ENCODE measurements at regions not wholly inside any gene's neighbourhood (a gene's known extent, or its start where the extent isn't known, plus 50 kb on each side); places are given as distances from the start of the nearest gene placed in this dataset.

- CTCF ChIA-PET (ENCODE audit: partially characterized antibody), result no interaction called here
- Mint-ChIP-seq H3K4me3 (no peak overlapping the region), H3K27me3 (peaks cover 2 to 5% of the 10 kb centered on the region in 2 donors), H3K27ac (no peak overlapping the region), H3K4me1 (no peaks in the 10 kb centered on the region), H3K36me3 (no peaks in the 10 kb centered on the region), H3K9me3 (peaks cover 0 to 4% (median 0%) of the 10 kb centered on the region in 8 donors)
- Histone ChIP-seq H3K4me1 (ENCODE audit: insufficient read depth, low read length) (no peaks in the 10 kb centered on the region), H3K36me3 (ENCODE audit: insufficient read depth, low read length) (no peaks in the 10 kb centered on the region), H3K4me3 (ENCODE audit: low read length in 2 of 2) (no peak overlapping the region), H3K27me3 (ENCODE audit: insufficient read depth, low read length) (no peaks in the 10 kb centered on the region), H3K27ac (ENCODE audit: low read depth, low read length) (no peak overlapping the region), H3K9me3 (ENCODE audit: control insufficient read depth in 1 of 2, low read length in 2 of 2) (no peaks in the 10 kb centered on the region)
- intact Hi-C loops (cut with micrococcal nuclease), result no loop called here
- no peak for DNase-seq
- POLR2A ChIA-PET (ENCODE audit: partially characterized antibody), result no interaction called here
These were observed 770.6 kb upstream of the NR2F2 start for GRCh38 chr15:95559875-95560394.

GRCh38 chr15:95561463-95561862 is 769.0 kb upstream of the NR2F2 start:
- no peaks in the 10 kb centered on the region for H3K36me3 ChIP-seq (ENCODE audit: insufficient read depth, low read length)
- no peak overlapping the region for H3K27ac ChIP-seq (ENCODE audit: low read depth, low read length)
- intact Hi-C loops (cut with micrococcal nuclease), result no loop called here
- ChIA-PET POLR2A (ENCODE audit: partially characterized antibody) (no interaction called here), CTCF (ENCODE audit: partially characterized antibody) (no interaction called here)
- H3K4me1 ChIP-seq (ENCODE audit: insufficient read depth, low read length), result no peaks in the 10 kb centered on the region
- no peak overlapping the region for H3K4me3 ChIP-seq (ENCODE audit: low read length in 2 of 2)
- peaks cover 0 to 2% (median 0%) of the 10 kb centered on the region in 8 donors for H3K9me3 Mint-ChIP-seq
- peak overlapping the region in 1 of 8 donors; percentile 27 for H3K4me3 Mint-ChIP-seq
- H3K4me1 Mint-ChIP-seq, result no peaks in the 10 kb centered on the region
- H3K27ac Mint-ChIP-seq, result no peak overlapping the region
- H3K36me3 Mint-ChIP-seq, result no peaks in the 10 kb centered on the region
- DNase-seq, result no peak
- peaks cover 2 to 5% of the 10 kb centered on the region in 2 donors for H3K27me3 Mint-ChIP-seq
- no peaks in the 10 kb centered on the region for H3K9me3 ChIP-seq (ENCODE audit: control insufficient read depth in 1 of 2, low read length in 2 of 2)
- no peaks in the 10 kb centered on the region for H3K27me3 ChIP-seq (ENCODE audit: insufficient read depth, low read length)

- ChIA-PET CTCF (ENCODE audit: partially characterized antibody) (no interaction called here), POLR2A (ENCODE audit: partially characterized antibody) (no interaction called here)
- H3K27me3 Mint-ChIP-seq, result peaks cover 0 to 2% of the 10 kb centered on the region in 2 donors
- Histone ChIP-seq H3K27ac (ENCODE audit: low read depth, low read length) (no peak overlapping the region), H3K36me3 (ENCODE audit: insufficient read depth, low read length) (no peaks in the 10 kb centered on the region), H3K27me3 (ENCODE audit: insufficient read depth, low read length) (no peaks in the 10 kb centered on the region), H3K4me1 (ENCODE audit: insufficient read depth, low read length) (no peaks in the 10 kb centered on the region), H3K4me3 (ENCODE audit: low read length in 2 of 2) (no peak overlapping the region), H3K9me3 (ENCODE audit: control insufficient read depth in 1 of 2, low read length in 2 of 2) (no peaks in the 10 kb centered on the region)
- H3K4me3 Mint-ChIP-seq, result no peak overlapping the region
- H3K36me3 Mint-ChIP-seq, result no peaks in the 10 kb centered on the region
- no peak overlapping the region for H3K27ac Mint-ChIP-seq
- H3K4me1 Mint-ChIP-seq, result no peaks in the 10 kb centered on the region
- peaks cover 0 to 2% (median 0%) of the 10 kb centered on the region in 8 donors for H3K9me3 Mint-ChIP-seq
- DNase-seq, result no peak
- intact Hi-C loops (cut with micrococcal nuclease), result no loop called here
These were observed 766.9 kb upstream of the NR2F2 start for GRCh38 chr15:95563634-95564033.

GRCh38 chr15:95565016-95565600 is 765.4 kb upstream of the NR2F2 start:
- intact Hi-C loops (cut with micrococcal nuclease), result no loop called here
- H3K4me1 ChIP-seq (ENCODE audit: insufficient read depth, low read length), result no peaks in the 10 kb centered on the region
- Mint-ChIP-seq H3K9me3 (peaks cover 0 to 3% (median 0%) of the 10 kb centered on the region in 8 donors), H3K27me3 (peaks cover 0 to 2% of the 10 kb centered on the region in 2 donors), H3K4me3 (no peak overlapping the region), H3K4me1 (no peaks in the 10 kb centered on the region), H3K36me3 (no peaks in the 10 kb centered on the region), H3K27ac (no peak overlapping the region)
- no peak overlapping the region for H3K27ac ChIP-seq (ENCODE audit: low read depth, low read length)
- ChIA-PET POLR2A (ENCODE audit: partially characterized antibody) (no interaction called here), CTCF (ENCODE audit: partially characterized antibody) (no interaction called here)
- DNase-seq, result no peak
- no peak overlapping the region for H3K4me3 ChIP-seq (ENCODE audit: low read length in 2 of 2)
- H3K36me3 ChIP-seq (ENCODE audit: insufficient read depth, low read length), result no peaks in the 10 kb centered on the region
- no peaks in the 10 kb centered on the region for H3K9me3 ChIP-seq (ENCODE audit: control insufficient read depth in 1 of 2, low read length in 2 of 2)
- H3K27me3 ChIP-seq (ENCODE audit: insufficient read depth, low read length), result no peaks in the 10 kb centered on the region

GRCh38 chr15:95565690-95566089 is 764.8 kb upstream of the NR2F2 start:
- Histone ChIP-seq H3K4me3 (ENCODE audit: low read length in 2 of 2) (no peak overlapping the region), H3K27me3 (ENCODE audit: insufficient read depth, low read length) (no peaks in the 10 kb centered on the region), H3K4me1 (ENCODE audit: insufficient read depth, low read length) (no peaks in the 10 kb centered on the region), H3K36me3 (ENCODE audit: insufficient read depth, low read length) (no peaks in the 10 kb centered on the region), H3K27ac (ENCODE audit: low read depth, low read length) (no peak overlapping the region), H3K9me3 (ENCODE audit: control insufficient read depth in 1 of 2, low read length in 2 of 2) (no peaks in the 10 kb centered on the region)
- no peak for DNase-seq
- intact Hi-C loops (cut with micrococcal nuclease), result no loop called here
- no peak overlapping the region for H3K4me3 Mint-ChIP-seq
- CTCF ChIA-PET (ENCODE audit: partially characterized antibody), result no interaction called here
- H3K27me3 Mint-ChIP-seq, result peaks cover 0 to 2% of the 10 kb centered on the region in 2 donors
- no peaks in the 10 kb centered on the region for H3K4me1 Mint-ChIP-seq
- H3K27ac Mint-ChIP-seq, result no peak overlapping the region
- H3K9me3 Mint-ChIP-seq, result peaks cover 0 to 3% (median 0%) of the 10 kb centered on the region in 8 donors
- POLR2A ChIA-PET (ENCODE audit: partially characterized antibody), result no interaction called here
- H3K36me3 Mint-ChIP-seq, result no peaks in the 10 kb centered on the region

GRCh38 chr15:95567686-95568085 is 762.8 kb upstream of the NR2F2 start:
- H3K36me3 Mint-ChIP-seq, result no peaks in the 10 kb centered on the region
- no peaks in the 10 kb centered on the region for H3K4me1 Mint-ChIP-seq
- Histone ChIP-seq H3K36me3 (ENCODE audit: insufficient read depth, low read length) (no peaks in the 10 kb centered on the region), H3K9me3 (ENCODE audit: control insufficient read depth in 1 of 2, low read length in 2 of 2) (no peaks in the 10 kb centered on the region), H3K4me1 (ENCODE audit: insufficient read depth, low read length) (no peaks in the 10 kb centered on the region), H3K27me3 (ENCODE audit: insufficient read depth, low read length) (no peaks in the 10 kb centered on the region), H3K4me3 (ENCODE audit: low read length in 2 of 2) (no peak overlapping the region), H3K27ac (ENCODE audit: low read depth, low read length) (no peak overlapping the region)
- H3K27ac Mint-ChIP-seq, result no peak overlapping the region
- no peak overlapping the region for H3K4me3 Mint-ChIP-seq
- no peak for DNase-seq
- peaks cover 0 to 2% of the 10 kb centered on the region in 2 donors for H3K27me3 Mint-ChIP-seq
- CTCF ChIA-PET (ENCODE audit: partially characterized antibody), result no interaction called here
- peaks cover 3 to 9% (median 5%) of the 10 kb centered on the region in 8 donors for H3K9me3 Mint-ChIP-seq
- POLR2A ChIA-PET (ENCODE audit: partially characterized antibody), result no interaction called here
- intact Hi-C loops (cut with micrococcal nuclease), result no loop called here

GRCh38 chr15:95574053-95574452 is 756.4 kb upstream of the NR2F2 start:
- Histone ChIP-seq H3K27ac (ENCODE audit: low read depth, low read length) (no peak overlapping the region), H3K4me1 (ENCODE audit: insufficient read depth, low read length) (no peaks in the 10 kb centered on the region), H3K27me3 (ENCODE audit: insufficient read depth, low read length) (no peaks in the 10 kb centered on the region), H3K4me3 (ENCODE audit: low read length in 2 of 2) (no peak overlapping the region), H3K9me3 (ENCODE audit: control insufficient read depth in 1 of 2, low read length in 2 of 2) (no peaks in the 10 kb centered on the region), H3K36me3 (ENCODE audit: insufficient read depth, low read length) (no peaks in the 10 kb centered on the region)
- H3K27ac Mint-ChIP-seq, result no peak overlapping the region
- peaks cover 0 to 5% of the 10 kb centered on the region in 2 donors for H3K27me3 Mint-ChIP-seq
- intact Hi-C loops (cut with micrococcal nuclease), result no loop called here
- POLR2A ChIA-PET (ENCODE audit: partially characterized antibody), result no interaction called here
- peaks cover 3 to 14% (median 7%) of the 10 kb centered on the region in 8 donors for H3K9me3 Mint-ChIP-seq
- DNase-seq, result no peak
- H3K4me3 Mint-ChIP-seq, result no peak overlapping the region
- H3K36me3 Mint-ChIP-seq, result no peaks in the 10 kb centered on the region
- no peaks in the 10 kb centered on the region for H3K4me1 Mint-ChIP-seq
- CTCF ChIA-PET (ENCODE audit: partially characterized antibody), result no interaction called here

- H3K4me1 ChIP-seq (ENCODE audit: insufficient read depth, low read length), result no peaks in the 10 kb centered on the region
- no peaks in the 10 kb centered on the region for H3K27me3 ChIP-seq (ENCODE audit: insufficient read depth, low read length)
- Mint-ChIP-seq H3K9me3 (peaks cover 0 to 5% (median 0%) of the 10 kb centered on the region in 8 donors), H3K27ac (no peak overlapping the region), H3K4me3 (no peak overlapping the region), H3K4me1 (no peaks in the 10 kb centered on the region), H3K36me3 (no peaks in the 10 kb centered on the region), H3K27me3 (peaks cover 0 to 2% of the 10 kb centered on the region in 2 donors)
- H3K27ac ChIP-seq (ENCODE audit: low read depth, low read length), result no peak overlapping the region
- POLR2A ChIA-PET (ENCODE audit: partially characterized antibody), result no interaction called here
- H3K9me3 ChIP-seq (ENCODE audit: control insufficient read depth in 1 of 2, low read length in 2 of 2), result no peaks in the 10 kb centered on the region
- no peaks in the 10 kb centered on the region for H3K36me3 ChIP-seq (ENCODE audit: insufficient read depth, low read length)
- H3K4me3 ChIP-seq (ENCODE audit: low read length in 2 of 2), result no peak overlapping the region
- CTCF ChIA-PET (ENCODE audit: partially characterized antibody), result no interaction called here
- DNase-seq, result no peak
- intact Hi-C loops (cut with micrococcal nuclease), result no loop called here
These were observed 752.6 kb upstream of the NR2F2 start for GRCh38 chr15:95577927-95578326.

All from CD4-positive, alpha-beta memory T cell (primary cell).